ENCODE measurements at regions not wholly inside any gene's neighbourhood (a gene's known extent, or its start where the extent isn't known, plus 50 kb on each side); places are given as distances from the start of the nearest gene placed in this dataset.

DNA sequence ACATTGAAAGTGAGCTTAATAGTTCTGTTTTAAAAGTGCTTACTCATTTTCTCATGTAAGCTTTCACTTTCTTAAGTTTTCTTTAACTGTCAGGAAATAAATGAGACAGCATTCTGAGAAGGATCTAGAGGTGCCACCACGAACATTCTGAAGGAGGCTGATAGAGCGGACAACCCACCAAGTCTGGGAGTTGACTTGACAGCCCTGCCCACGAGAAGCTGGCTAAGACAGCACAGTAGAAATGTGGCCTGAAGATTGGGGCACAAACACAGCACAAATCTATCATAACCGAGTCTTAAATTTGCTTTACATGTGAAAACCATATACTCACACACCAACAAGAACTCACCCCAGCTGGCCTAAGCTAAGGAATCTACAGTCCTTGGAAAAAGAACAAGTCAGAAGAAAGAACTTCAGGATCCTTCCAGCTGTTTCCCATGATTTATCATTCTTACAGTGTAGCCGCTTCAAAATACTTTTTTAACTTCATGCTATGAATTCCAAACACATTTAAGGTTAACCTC lies 144.2 kb upstream of the TNFAIP3 start:
- DNase-seq (no peak), ATAC-seq (no peak)
- Histone ChIP-seq H3K36me3 (no peaks in the 10 kb centered on the region), H3K27me3 (no peaks in the 10 kb centered on the region), H3K4me1 (peaks cover 0 to 38% (median 0%) of the 10 kb centered on the region in 12 donors), H3K27ac (peak overlapping the region in 1 of 12 donors; percentile 51), H3K9me3 (no peaks in the 10 kb centered on the region), H3K4me3 (no peak overlapping the region)
- 86 to 87% (median 86%) methylated on average over 5 of the region's 5 CpGs for WGBS, 4 donors
- intact Hi-C loops (cut with DNase I): no loop called here
- no peak for TF ChIP-seq POLR2A (IDR thresholded peaks at IDR 0.05)
- TF ChIP-seq, protein P1, sequence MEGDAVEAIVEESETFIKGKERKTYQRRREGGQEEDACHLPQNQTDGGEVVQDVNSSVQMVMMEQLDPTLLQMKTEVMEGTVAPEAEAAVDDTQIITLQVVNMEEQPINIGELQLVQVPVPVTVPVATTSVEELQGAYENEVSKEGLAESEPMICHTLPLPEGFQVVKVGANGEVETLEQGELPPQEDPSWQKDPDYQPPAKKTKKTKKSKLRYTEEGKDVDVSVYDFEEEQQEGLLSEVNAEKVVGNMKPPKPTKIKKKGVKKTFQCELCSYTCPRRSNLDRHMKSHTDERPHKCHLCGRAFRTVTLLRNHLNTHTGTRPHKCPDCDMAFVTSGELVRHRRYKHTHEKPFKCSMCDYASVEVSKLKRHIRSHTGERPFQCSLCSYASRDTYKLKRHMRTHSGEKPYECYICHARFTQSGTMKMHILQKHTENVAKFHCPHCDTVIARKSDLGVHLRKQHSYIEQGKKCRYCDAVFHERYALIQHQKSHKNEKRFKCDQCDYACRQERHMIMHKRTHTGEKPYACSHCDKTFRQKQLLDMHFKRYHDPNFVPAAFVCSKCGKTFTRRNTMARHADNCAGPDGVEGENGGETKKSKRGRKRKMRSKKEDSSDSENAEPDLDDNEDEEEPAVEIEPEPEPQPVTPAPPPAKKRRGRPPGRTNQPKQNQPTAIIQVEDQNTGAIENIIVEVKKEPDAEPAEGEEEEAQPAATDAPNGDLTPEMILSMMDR (IDR thresholded peaks at IDR 0.05): no peak

- no peak for DNase-seq
- Histone ChIP-seq H3K27me3 (no peaks in the 10 kb centered on the region), H3K9me3 (no peaks in the 10 kb centered on the region), H3K36me3 (no peaks in the 10 kb centered on the region), H3K4me3 (no peak overlapping the region), H3K4me1 (peaks cover 0 to 43% (median 0%) of the 10 kb centered on the region in 12 donors), H3K27ac (peak overlapping the region in 1 of 12 donors; percentile 51)
- no peak for ATAC-seq
- 80 to 88% (median 81%) methylated on average over 4 of the region's 4 CpGs for WGBS, 4 donors
- intact Hi-C loops (cut with DNase I): no loop called here
- TF ChIP-seq POLR2A (IDR thresholded peaks at IDR 0.05): no peak
- TF ChIP-seq, protein P1 (IDR thresholded peaks at IDR 0.05): no peak
Observed at GRCh38 chr6:137723273-137724017, 143.6 kb upstream of the TNFAIP3 start.

DNA sequence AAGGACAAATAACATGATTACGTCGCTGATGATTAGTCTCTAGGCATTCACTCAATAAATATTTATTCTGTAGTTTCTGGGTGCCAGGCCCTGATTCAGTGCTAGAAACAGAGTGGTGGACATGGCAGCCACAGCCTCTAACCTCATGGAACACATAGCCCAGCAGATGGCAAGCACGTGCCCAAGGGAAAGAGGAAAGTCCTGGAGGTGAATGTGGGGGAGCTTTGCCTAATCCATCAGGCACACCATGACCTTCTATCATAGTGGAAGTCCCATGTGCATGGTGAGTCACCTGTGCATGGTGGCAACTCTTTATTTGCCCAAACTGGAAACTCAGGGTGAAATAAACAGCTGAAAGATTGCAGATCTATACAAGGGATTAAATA lies 143.0 kb upstream of the TNFAIP3 start:
- H3K27ac ChIP-seq: no peak overlapping the region
- 88 to 93% (median 90%) methylated on average over 3 of the region's 3 CpGs for WGBS, 4 donors
- no peaks in the 10 kb centered on the region for H3K27me3 ChIP-seq
- TF ChIP-seq, protein P1 (IDR thresholded peaks at IDR 0.05): no peak
- TF ChIP-seq POLR2A (IDR thresholded peaks at IDR 0.05): no peak
- H3K36me3 ChIP-seq: no peaks in the 10 kb centered on the region
- no peak for DNase-seq
- ATAC-seq: no peak
- H3K9me3 ChIP-seq: no peaks in the 10 kb centered on the region
- no peak overlapping the region for H3K4me3 ChIP-seq
- H3K4me1 ChIP-seq: peaks cover 0 to 48% (median under 1%) of the 10 kb centered on the region in 12 donors
- intact Hi-C loops (cut with DNase I): no loop called here

DNA sequence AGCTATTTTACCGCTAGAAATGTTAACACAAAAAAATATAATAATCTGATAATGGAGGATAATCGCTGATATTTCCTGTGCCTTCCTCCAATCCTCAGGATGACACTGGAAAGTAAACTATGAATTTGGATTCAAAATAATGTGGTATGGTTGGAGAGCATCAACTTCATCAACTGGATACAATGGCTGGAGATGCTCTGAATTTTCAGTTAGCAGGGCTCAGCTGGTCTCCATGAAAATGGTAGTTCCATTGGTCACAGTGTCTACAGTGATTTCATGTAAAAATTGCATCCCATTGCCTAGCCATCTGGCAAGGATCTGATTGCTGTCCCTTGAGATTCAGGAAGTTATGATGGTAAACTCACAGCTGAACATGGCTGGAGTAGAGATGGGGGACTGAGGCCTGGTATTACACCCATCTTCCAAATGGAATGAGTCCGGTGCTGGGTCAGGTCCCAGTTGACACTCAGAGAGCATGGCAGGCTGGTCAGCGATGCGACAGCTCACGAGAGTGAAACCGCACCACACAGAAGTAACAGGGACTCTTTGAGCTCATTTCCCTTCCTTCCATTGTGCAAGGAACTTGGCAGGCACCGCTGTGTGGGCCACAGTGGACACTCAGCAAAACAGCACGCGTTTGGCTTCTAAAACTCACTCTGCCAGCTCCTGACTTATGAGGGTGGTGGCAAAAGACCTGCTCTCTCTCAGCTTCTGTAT lies 142.4 kb upstream of the TNFAIP3 start:
- H3K4me1 ChIP-seq: peaks cover 0 to 55% (median 2%) of the 10 kb centered on the region in 12 donors
- peak in 3 of 5 donors; percentile 26 to 73 (median 46) for DNase-seq
- TF ChIP-seq, protein P1 (IDR thresholded peaks at IDR 0.05): no peak
- no peak for TF ChIP-seq POLR2A (IDR thresholded peaks at IDR 0.05)
- peak overlapping the region in 1 of 12 donors; percentile 69 for H3K27ac ChIP-seq
- WGBS, 4 donors: 72 to 84% (median 78%) methylated on average over 9 to 10 of the region's 10 CpGs
- no peak overlapping the region for H3K4me3 ChIP-seq
- no peaks in the 10 kb centered on the region for H3K27me3 ChIP-seq
- H3K9me3 ChIP-seq: no peaks in the 10 kb centered on the region
- H3K36me3 ChIP-seq: no peaks in the 10 kb centered on the region
- peak in 3 of 4 donors; percentile 46 to 80 (median 70) for ATAC-seq
- intact Hi-C loops (cut with DNase I): loop anchor here in 1 of 10 donors (5.0 kb wide), 1 partner anchor 143 kb away; the partner anchor contains the start of gene TNFAIP3

All from heart left ventricle (tissue), 16 donors.